ENCODE measurements at regions not wholly inside any gene's neighbourhood (a gene's known extent, or its start where the extent isn't known, plus 50 kb on each side); places are given as distances from the start of the nearest gene placed in this dataset.

DNA sequence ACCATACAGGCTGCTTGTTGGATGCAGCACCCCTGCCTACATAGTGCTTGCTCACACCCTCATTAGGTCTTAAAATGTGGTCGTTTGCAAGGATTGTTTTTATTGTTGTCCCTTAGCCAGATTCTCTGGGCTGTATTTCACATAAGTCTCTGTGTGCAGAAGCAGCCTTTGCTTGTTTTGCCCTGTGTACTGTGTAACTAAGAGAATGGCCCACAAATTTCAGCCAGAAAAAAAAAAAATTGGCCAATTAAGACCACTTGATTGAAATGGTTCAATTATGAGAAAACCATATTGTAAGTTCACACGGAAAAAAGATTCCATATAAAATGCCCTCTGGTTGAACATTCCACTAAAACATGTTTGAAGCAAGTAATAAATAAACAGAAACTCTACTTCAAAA lies 377.1 kb upstream of the SOX11 start:
- no peak for DNase-seq (ENCODE audit: low read depth)
- TF ChIP-seq, protein P1, sequence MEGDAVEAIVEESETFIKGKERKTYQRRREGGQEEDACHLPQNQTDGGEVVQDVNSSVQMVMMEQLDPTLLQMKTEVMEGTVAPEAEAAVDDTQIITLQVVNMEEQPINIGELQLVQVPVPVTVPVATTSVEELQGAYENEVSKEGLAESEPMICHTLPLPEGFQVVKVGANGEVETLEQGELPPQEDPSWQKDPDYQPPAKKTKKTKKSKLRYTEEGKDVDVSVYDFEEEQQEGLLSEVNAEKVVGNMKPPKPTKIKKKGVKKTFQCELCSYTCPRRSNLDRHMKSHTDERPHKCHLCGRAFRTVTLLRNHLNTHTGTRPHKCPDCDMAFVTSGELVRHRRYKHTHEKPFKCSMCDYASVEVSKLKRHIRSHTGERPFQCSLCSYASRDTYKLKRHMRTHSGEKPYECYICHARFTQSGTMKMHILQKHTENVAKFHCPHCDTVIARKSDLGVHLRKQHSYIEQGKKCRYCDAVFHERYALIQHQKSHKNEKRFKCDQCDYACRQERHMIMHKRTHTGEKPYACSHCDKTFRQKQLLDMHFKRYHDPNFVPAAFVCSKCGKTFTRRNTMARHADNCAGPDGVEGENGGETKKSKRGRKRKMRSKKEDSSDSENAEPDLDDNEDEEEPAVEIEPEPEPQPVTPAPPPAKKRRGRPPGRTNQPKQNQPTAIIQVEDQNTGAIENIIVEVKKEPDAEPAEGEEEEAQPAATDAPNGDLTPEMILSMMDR (conservative IDR thresholded peaks at IDR 0.05; ENCODE audit: low read depth, low read length) = no peak

DNA sequence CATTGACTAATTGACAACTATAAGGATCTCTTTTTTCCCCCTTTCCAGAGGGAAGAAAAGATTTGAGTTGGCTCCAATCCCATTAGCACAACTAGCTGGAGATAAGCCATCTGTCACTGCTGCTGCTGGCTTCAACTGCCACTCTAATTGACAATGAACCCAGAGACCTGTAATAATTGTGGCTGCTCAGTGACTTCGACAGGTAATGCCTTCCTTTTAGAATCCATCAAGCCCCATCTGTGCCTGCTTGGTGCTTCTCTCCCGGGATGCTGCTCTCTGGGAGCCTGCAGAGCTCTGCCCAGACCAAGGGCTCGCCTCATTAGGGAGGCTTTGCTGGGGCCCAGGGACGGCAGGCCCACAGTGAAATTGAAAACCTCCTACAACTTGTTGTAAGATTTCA lies 376.7 kb upstream of the SOX11 start:
- H3K4me3 ChIP-seq (ENCODE audit: low read depth, low read length) = no peak overlapping the region
- TF ChIP-seq, protein P1 (conservative IDR thresholded peaks at IDR 0.05; ENCODE audit: low read depth, low read length) = no peak
- no peak for DNase-seq (ENCODE audit: low read depth)

More for the DNA sequence above, 377.1 kb upstream of the SOX11 start:
- no peak overlapping the region for H3K4me3 ChIP-seq (ENCODE audit: low read depth, low read length)

DNA sequence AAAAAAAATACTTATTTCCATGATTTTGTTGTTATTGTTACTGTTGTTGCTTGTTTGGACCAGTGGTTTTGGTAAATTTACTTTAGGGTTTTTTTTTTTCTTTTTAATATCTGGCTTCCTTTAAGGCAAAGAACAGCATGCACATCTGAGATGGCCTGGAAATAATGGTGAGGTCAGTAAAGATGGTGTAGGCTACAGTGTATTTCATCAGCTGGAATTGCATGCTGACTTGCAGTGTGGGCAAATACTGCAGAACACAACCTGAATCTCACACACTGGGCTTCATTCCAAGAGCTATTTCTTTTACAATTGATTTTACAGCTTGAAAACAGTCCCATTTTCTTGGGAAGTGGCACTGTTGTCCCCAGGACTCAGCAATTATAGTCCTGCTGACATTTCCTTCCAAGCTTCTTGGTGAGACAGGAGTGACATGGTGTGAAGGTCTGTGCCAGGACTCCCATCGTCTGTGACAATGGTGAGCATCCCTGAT lies 376.1 kb upstream of the SOX11 start:
- H3K4me3 ChIP-seq (ENCODE audit: low read depth, low read length) = no peak overlapping the region
- TF ChIP-seq, protein P1 (conservative IDR thresholded peaks at IDR 0.05; ENCODE audit: low read depth, low read length) = no peak
- no peak for DNase-seq (ENCODE audit: low read depth)

DNA sequence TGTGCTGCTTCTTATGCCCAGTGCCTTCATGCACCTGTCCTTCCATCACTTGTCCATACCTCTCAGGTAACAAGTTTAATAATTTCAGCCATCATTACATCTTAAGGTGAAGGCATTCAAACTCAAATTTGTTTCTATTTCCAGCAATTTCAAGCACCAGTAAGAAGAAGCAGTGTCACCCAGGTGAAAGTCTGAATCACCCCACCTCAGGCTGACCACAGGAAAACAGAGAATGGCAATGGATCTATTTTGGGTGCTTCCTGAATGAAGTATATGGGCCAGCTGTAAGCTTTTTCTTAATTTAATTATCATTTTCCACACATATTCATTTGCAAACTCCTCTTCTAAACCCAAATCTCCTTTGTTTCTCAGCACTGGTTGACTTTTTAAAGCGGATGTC lies 372.7 kb upstream of the SOX11 start:
- no peak for DNase-seq (ENCODE audit: low read depth)
- TF ChIP-seq, protein P1 (conservative IDR thresholded peaks at IDR 0.05; ENCODE audit: low read depth, low read length) = no peak
- H3K4me3 ChIP-seq (ENCODE audit: low read depth, low read length) = no peak overlapping the region

- TF ChIP-seq, protein P1 (conservative IDR thresholded peaks at IDR 0.05; ENCODE audit: low read depth, low read length) = no peak
- DNase-seq (ENCODE audit: low read depth) = no peak
- H3K4me3 ChIP-seq (ENCODE audit: low read depth, low read length) = no peak overlapping the region
Measured at GRCh38 chr2:5322396-5322795, 369.8 kb upstream of the SOX11 start.

DNA sequence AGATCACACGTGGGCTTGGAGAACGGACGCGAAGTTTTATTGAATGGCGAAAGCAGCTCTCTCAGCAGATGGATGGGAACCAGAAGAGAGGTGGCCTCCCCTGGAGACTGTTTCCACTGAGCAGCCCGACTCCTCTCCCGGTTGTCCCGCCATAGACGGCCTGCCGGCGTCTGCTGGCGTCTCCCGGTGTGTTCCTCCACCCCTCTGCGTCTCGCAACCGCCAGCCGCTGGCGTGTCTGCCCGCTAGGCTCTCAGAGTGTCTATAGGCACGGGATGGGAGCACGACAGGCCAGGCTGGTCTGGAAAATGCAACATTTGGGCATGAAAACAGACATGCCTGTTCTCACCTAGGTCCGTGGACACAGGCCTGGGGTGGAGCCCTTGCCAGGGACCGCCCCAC lies 366.7 kb upstream of the SOX11 start:
- TF ChIP-seq, protein P1 (conservative IDR thresholded peaks at IDR 0.05; ENCODE audit: low read depth, low read length) = no peak
- no peak overlapping the region for H3K4me3 ChIP-seq (ENCODE audit: low read depth, low read length)
- DNase-seq (ENCODE audit: low read depth) = no peak

DNA sequence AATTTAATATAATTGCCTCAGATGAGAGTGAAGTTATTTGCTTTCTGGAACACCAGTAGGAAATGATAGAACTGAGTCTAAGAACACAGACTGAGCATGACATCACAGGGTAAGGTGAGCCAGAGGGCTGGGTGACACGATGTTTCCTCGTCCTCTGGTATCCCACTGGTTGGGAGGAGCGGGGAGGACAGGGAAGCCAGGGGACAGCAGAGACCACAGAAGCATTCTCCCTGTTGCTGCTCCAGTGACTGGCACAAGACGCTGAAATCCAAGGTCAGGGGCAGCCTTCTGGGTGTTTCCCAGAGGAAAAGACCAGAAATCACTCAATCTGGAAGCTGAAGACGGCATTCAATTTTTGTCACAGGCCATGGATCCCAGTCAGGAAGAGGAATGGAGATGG lies 363.4 kb upstream of the SOX11 start:
- TF ChIP-seq, protein P1 (conservative IDR thresholded peaks at IDR 0.05; ENCODE audit: low read depth, low read length) = no peak
- no peak for DNase-seq (ENCODE audit: low read depth)
- H3K4me3 ChIP-seq (ENCODE audit: low read depth, low read length) = no peak overlapping the region

All from choroid plexus epithelial cell (primary cell).